ENCODE measurements at regions not wholly inside any gene's neighbourhood (a gene's known extent, or its start where the extent isn't known, plus 50 kb on each side); places are given as distances from the start of the nearest gene placed in this dataset.

DNA sequence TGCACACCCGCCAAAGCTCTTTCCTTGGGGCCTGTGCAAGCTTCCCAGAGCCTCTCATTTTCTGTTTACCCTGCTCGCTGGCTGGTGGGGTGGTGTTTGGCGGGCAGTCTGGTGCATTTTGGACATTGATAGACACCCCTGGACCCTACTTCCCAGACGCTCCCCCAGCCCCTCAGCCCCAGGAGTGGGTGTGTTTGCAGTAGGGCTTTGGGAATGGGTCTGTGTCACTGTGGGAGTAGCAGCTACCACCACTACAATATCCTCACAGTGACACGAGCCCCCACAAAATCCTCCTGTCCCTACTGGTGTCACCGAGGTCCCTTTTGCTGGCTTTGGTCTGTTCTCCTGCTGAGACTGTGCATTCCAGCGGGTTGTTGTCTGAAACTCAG lies 371.3 kb downstream of the TMEM121 start:
- no TSS peak for BruUV-seq (replicated peaks)
- Histone ChIP-seq H3K4me3 (ENCODE audit: low read depth, low read length, poor library complexity, severe bottlenecking) (no peak overlapping the region), H3K27me3 (replicated peaks; ENCODE audit: insufficient read depth, low read depth, low read length, poor library complexity) (no peaks in the 10 kb centered on the region), H3K27ac (ENCODE audit: low read depth, low read length, poor library complexity, severe bottlenecking) (no peak overlapping the region), H3K4me1 (ENCODE audit: insufficient read depth, low read length, poor library complexity, severe bottlenecking) (no peaks in the 10 kb centered on the region), H3K36me3 (ENCODE audit: insufficient read depth, low read length, poor library complexity, severe bottlenecking) (no peaks in the 10 kb centered on the region), H3K9me3 (ENCODE audit: low read depth, low read length, poor library complexity, severe bottlenecking) (no peaks in the 10 kb centered on the region)
- no peak for DNase-seq (ENCODE audit: low spot score)
- no peak for TF ChIP-seq EZH2 (IDR thresholded peaks at IDR 0.05; ENCODE audit: borderline replicate concordance, low read depth, low read length, poor library complexity, severe bottlenecking)
- TF ChIP-seq, protein P1, sequence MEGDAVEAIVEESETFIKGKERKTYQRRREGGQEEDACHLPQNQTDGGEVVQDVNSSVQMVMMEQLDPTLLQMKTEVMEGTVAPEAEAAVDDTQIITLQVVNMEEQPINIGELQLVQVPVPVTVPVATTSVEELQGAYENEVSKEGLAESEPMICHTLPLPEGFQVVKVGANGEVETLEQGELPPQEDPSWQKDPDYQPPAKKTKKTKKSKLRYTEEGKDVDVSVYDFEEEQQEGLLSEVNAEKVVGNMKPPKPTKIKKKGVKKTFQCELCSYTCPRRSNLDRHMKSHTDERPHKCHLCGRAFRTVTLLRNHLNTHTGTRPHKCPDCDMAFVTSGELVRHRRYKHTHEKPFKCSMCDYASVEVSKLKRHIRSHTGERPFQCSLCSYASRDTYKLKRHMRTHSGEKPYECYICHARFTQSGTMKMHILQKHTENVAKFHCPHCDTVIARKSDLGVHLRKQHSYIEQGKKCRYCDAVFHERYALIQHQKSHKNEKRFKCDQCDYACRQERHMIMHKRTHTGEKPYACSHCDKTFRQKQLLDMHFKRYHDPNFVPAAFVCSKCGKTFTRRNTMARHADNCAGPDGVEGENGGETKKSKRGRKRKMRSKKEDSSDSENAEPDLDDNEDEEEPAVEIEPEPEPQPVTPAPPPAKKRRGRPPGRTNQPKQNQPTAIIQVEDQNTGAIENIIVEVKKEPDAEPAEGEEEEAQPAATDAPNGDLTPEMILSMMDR (conservative IDR thresholded peaks at IDR 0.05; ENCODE audit: low read depth, low read length): no peak
- intact Hi-C loops (cut with micrococcal nuclease; ENCODE audit: unreplicated experiment): no loop called here
- CTCF ChIA-PET: no interaction called here
- POLR2A ChIA-PET (ENCODE audit: low non-redundant PET): no interaction called here

DNA sequence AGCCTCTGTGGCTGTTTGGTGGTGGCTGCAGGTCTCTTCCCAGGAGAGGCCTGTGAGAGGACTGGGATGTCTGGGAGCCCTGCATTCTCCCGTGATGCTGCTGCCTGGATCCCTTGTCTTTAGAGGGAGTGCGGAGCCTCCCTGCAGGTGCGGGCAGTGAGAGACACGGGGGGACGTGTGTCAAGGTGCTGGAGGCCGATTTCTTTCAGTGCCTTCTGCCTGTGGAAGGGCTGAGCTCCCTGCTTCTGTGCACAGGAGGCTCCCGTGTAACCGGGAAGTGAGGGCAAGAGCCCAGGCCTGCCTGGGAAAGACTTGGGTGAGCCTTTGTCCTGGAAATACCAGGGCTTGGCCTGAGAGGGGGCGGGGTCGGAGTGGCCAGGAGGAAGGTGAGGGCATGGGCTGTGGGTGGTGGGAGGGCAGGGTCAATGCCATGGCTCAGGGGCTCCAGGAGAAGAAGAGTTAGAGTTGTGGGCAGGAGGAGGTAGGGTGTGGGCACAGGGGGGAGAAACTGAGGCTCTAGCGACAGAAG lies 372.2 kb downstream of the TMEM121 start:
- Histone ChIP-seq H3K4me1 (ENCODE audit: insufficient read depth, low read length, poor library complexity, severe bottlenecking) (no peaks in the 10 kb centered on the region), H3K9me3 (ENCODE audit: low read depth, low read length, poor library complexity, severe bottlenecking) (no peaks in the 10 kb centered on the region), H3K36me3 (ENCODE audit: insufficient read depth, low read length, poor library complexity, severe bottlenecking) (no peaks in the 10 kb centered on the region), H3K27ac (ENCODE audit: low read depth, low read length, poor library complexity, severe bottlenecking) (no peak overlapping the region), H3K4me3 (ENCODE audit: low read depth, low read length, poor library complexity, severe bottlenecking) (no peak overlapping the region), H3K27me3 (replicated peaks; ENCODE audit: insufficient read depth, low read depth, low read length, poor library complexity) (no peaks in the 10 kb centered on the region)
- ChIA-PET POLR2A (ENCODE audit: low non-redundant PET) (no interaction called here), CTCF (no interaction called here)
- no TSS peak for BruUV-seq (replicated peaks)
- DNase-seq (ENCODE audit: low spot score): no peak
- intact Hi-C loops (cut with micrococcal nuclease; ENCODE audit: unreplicated experiment): no loop called here
- TF ChIP-seq EZH2 (IDR thresholded peaks at IDR 0.05; ENCODE audit: borderline replicate concordance, low read depth, low read length, poor library complexity, severe bottlenecking): no peak
- TF ChIP-seq, protein P1 (conservative IDR thresholded peaks at IDR 0.05; ENCODE audit: low read depth, low read length): no peak

DNA sequence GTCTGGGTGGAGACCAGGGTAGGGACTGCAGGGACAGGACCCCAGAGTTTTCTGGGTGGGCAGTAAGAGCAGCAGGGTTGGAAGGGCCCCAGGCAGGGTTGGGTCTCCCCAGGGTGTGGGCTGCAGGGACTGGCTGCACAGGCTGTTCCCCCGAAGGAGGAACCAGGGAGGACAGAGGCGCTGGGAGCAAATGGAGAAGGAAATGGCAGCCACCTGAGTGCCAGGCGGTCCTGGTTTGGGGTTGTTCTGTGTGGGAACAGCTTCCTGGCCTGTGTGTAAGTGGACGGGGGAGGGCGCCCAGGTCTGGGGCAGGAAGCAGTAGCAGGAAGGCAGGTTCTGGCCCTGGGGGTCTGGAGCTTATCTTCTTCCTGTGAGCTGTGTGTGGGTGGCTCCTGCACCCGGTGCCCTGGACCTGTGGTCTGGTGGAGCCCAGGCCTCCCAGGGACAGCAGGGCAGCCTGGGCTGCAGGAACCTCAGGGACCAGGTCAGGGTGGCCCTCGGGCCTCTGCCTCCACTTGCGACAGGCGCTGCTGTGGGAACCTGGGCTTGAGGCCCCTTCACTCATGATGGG lies 372.8 kb downstream of the TMEM121 start:
- POLR2A ChIA-PET (ENCODE audit: low non-redundant PET): no interaction called here
- H3K27me3 ChIP-seq (replicated peaks; ENCODE audit: insufficient read depth, low read depth, low read length, poor library complexity): no peaks in the 10 kb centered on the region
- no peaks in the 10 kb centered on the region for H3K4me1 ChIP-seq (ENCODE audit: insufficient read depth, low read length, poor library complexity, severe bottlenecking)
- CTCF ChIA-PET: no interaction called here
- no peak for DNase-seq (ENCODE audit: low spot score)
- no peak overlapping the region for H3K27ac ChIP-seq (ENCODE audit: low read depth, low read length, poor library complexity, severe bottlenecking)
- TF ChIP-seq EZH2 (IDR thresholded peaks at IDR 0.05; ENCODE audit: borderline replicate concordance, low read depth, low read length, poor library complexity, severe bottlenecking): no peak
- TF ChIP-seq, protein P1 (conservative IDR thresholded peaks at IDR 0.05; ENCODE audit: low read depth, low read length): no peak
- H3K9me3 ChIP-seq (ENCODE audit: low read depth, low read length, poor library complexity, severe bottlenecking): no peaks in the 10 kb centered on the region
- BruUV-seq (replicated peaks): no TSS peak
- no peak overlapping the region for H3K4me3 ChIP-seq (ENCODE audit: low read depth, low read length, poor library complexity, severe bottlenecking)
- no peaks in the 10 kb centered on the region for H3K36me3 ChIP-seq (ENCODE audit: insufficient read depth, low read length, poor library complexity, severe bottlenecking)
- intact Hi-C loops (cut with micrococcal nuclease; ENCODE audit: unreplicated experiment): no loop called here
